ENCODE measurements at regions not wholly inside any gene's neighbourhood (a gene's known extent, or its start where the extent isn't known, plus 50 kb on each side); places are given as distances from the start of the nearest gene placed in this dataset.

GRCh38 chr13:76730220-76730619 lies 156.0 kb downstream of the KCTD12 start (continued):
- TF ChIP-seq FOSL1 (IDR thresholded peaks at IDR 0.05; ENCODE audit: insufficient read depth, low read depth, low read length) (no peak), SP4 (IDR thresholded peaks at IDR 0.05; ENCODE audit: low read length) (no peak), CBX5 (IDR thresholded peaks at IDR 0.05; ENCODE audit: low read depth, low read length) (no peak), HDAC2 (IDR thresholded peaks at IDR 0.05; ENCODE audit: borderline replicate concordance in 1 of 2, low read depth in 2 of 2, low read length in 2 of 2) (no peak)

All from H1 (cell line).